ENCODE measurements at regions not wholly inside any gene's neighbourhood (a gene's known extent, or its start where the extent isn't known, plus 50 kb on each side); places are given as distances from the start of the nearest gene placed in this dataset.
"Not testable (repeated sequence)": the region's sequence is repeated elsewhere in the genome, so short reads cannot be mapped to it uniquely, and the experiment has no call there.

DNA sequence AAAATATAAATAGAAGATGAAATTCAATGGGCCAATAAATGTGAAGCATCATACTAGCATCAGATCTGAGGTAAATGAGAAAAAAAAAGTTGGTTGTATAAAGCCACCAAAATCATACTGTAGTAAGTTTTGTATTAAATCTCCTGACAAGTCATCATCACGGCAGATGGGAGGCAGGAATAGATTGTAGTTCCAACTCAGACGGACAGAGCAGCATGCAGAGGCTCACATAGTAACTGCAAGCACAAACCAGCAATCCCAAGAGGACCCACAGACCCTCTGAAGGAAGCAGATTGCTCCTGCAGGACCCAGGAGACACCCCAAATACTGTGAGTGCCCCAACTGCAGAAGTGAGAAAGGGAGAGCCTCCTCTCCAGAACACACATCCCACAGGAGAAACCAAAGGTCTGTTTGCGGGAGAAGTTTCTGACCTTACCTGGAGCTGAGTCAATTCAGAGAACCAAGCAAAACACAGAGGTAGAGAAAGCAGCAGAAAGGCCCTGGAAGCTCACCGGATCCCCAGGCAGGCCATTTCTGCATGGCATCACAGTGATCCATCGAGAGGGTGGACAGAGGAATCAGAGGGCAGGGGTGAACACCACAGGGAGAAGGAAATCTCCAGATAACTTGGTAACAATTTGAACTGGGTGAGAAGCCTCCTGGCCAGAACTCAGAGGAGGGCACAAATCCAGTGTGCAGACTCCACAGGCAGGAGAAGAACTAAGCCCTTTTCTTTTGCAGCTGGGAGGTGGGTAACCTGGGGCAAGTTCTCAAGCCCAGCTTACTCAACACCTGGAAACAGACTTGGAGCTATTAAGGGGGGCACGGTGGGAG, 141.6 kb upstream of the ARHGEF26 start:
- no peaks in the 10 kb centered on the region for H3K4me1 Mint-ChIP-seq
- peaks cover 0 to 3% (median 0%) of the 10 kb centered on the region in 6 donors for H3K9me3 Mint-ChIP-seq
- no peak for DNase-seq
- no peaks in the 10 kb centered on the region for H3K36me3 Mint-ChIP-seq
- H3K4me3 Mint-ChIP-seq, result no peak overlapping the region
- H3K27ac Mint-ChIP-seq, result no peak overlapping the region
- peaks cover 0 to 3% (median 2%) of the 10 kb centered on the region in 3 donors for H3K27me3 Mint-ChIP-seq (ENCODE audit: low read depth in 3 of 3)

GRCh38 chr3:153980252-153980590, 141.0 kb upstream of the ARHGEF26 start:
- Mint-ChIP-seq H3K4me1 (no peaks in the 10 kb centered on the region), H3K9me3 (peaks cover 0 to 3% (median 0%) of the 10 kb centered on the region in 6 donors), H3K4me3 (no peak overlapping the region), H3K27me3 (ENCODE audit: low read depth in 3 of 3) (peaks cover 0 to 3% (median 2%) of the 10 kb centered on the region in 3 donors), H3K27ac (no peak overlapping the region), H3K36me3 (no peaks in the 10 kb centered on the region)
- no peak for DNase-seq

GRCh38 chr3:153997364-153997763, 123.8 kb upstream of the ARHGEF26 start:
- H3K4me1 Mint-ChIP-seq; H3K9me3 Mint-ChIP-seq; H3K27me3 Mint-ChIP-seq (ENCODE audit: low read depth in 3 of 3); H3K4me3 Mint-ChIP-seq; H3K27ac Mint-ChIP-seq; H3K36me3 Mint-ChIP-seq; DNase-seq: not testable (repeated sequence)

DNA sequence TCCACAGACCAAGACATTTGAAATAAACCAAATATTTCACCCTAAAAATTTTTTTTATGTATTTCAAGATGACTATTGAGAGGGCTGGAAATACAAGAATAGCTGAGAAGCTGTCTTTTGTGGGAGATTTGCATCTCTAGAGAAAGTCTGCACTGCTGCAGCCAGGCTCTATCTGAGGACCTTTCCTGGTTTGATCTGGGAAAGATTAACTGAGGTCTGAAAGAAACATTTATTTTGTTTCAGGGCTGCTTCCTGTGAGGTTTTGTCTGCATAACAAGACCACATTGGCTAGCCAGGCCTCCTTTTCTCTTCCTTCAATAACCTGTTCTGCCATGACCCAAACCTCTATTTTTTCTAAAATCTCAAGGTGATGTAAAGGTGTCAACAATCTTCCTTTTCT, 117.5 kb upstream of the ARHGEF26 start:
- Mint-ChIP-seq H3K9me3 (peaks cover 0 to 4% (median under 1%) of the 10 kb centered on the region in 6 donors), H3K27ac (no peak overlapping the region), H3K4me1 (no peaks in the 10 kb centered on the region), H3K4me3 (no peak overlapping the region), H3K27me3 (ENCODE audit: low read depth in 3 of 3) (peaks cover 0 to 5% (median 1%) of the 10 kb centered on the region in 3 donors), H3K36me3 (no peaks in the 10 kb centered on the region)
- no peak for DNase-seq

DNA sequence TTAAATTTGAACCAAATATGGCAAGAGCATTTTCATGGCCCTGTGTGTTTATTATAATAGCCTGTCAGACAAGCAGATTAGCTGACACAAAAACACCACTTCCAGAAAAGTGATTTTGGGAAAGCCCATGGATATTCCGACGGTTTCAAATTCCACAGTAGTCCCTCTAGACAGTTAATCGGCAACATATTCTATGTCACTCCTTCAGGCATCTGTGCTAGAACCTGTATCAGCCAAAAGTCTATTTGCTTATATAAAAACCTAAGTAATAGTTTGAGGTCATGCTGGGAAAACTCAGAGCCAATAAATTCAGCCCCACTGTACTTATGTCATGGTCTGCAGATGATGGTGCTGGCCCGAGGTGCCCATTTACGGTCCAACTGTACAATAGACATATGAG, 110.2 kb upstream of the ARHGEF26 start:
- Mint-ChIP-seq H3K36me3 (no peaks in the 10 kb centered on the region), H3K9me3 (peaks cover 0 to 4% (median 0%) of the 10 kb centered on the region in 6 donors), H3K27ac (no peak overlapping the region), H3K27me3 (ENCODE audit: low read depth in 3 of 3) (peaks cover 0 to 1% (median 0%) of the 10 kb centered on the region in 3 donors), H3K4me1 (no peaks in the 10 kb centered on the region), H3K4me3 (no peak overlapping the region)
- DNase-seq, result no peak

DNA sequence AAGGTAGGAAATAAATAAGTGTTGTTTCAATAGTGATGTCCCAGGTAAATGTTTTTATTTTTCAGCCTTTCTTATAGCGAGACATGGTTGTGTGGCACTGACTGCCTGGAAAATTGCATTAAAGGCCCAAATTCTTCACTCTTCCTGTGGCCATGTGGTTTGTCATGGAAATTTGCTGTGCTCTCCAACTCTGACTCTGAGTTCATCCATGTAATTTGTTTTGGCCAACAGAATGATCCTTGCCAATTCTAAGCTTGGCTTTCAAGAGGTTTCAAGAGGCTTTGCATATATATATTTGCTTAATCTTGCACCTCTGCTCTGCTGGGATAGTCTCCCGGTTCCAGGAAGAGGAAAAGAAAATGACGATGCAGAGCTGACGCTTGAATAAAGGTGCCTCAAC, 107.5 kb upstream of the ARHGEF26 start:
- H3K36me3 Mint-ChIP-seq, result no peaks in the 10 kb centered on the region
- H3K27me3 Mint-ChIP-seq (ENCODE audit: low read depth in 3 of 3), result peaks cover 0 to 5% (median 0%) of the 10 kb centered on the region in 3 donors
- H3K27ac Mint-ChIP-seq, result no peak overlapping the region
- no peak overlapping the region for H3K4me3 Mint-ChIP-seq
- peaks cover 0 to 2% (median 0%) of the 10 kb centered on the region in 6 donors for H3K9me3 Mint-ChIP-seq
- H3K4me1 Mint-ChIP-seq, result no peaks in the 10 kb centered on the region
- DNase-seq, result no peak

- Mint-ChIP-seq H3K36me3 (no peaks in the 10 kb centered on the region), H3K4me3 (no peak overlapping the region), H3K27ac (no peak overlapping the region), H3K9me3 (peaks cover 0 to 2% (median 0%) of the 10 kb centered on the region in 6 donors), H3K4me1 (no peaks in the 10 kb centered on the region), H3K27me3 (ENCODE audit: low read depth in 3 of 3) (peaks cover 0 to 5% (median 0%) of the 10 kb centered on the region in 3 donors)
- no peak for DNase-seq
Observed at GRCh38 chr3:154015307-154015706, 105.9 kb upstream of the ARHGEF26 start.

DNA sequence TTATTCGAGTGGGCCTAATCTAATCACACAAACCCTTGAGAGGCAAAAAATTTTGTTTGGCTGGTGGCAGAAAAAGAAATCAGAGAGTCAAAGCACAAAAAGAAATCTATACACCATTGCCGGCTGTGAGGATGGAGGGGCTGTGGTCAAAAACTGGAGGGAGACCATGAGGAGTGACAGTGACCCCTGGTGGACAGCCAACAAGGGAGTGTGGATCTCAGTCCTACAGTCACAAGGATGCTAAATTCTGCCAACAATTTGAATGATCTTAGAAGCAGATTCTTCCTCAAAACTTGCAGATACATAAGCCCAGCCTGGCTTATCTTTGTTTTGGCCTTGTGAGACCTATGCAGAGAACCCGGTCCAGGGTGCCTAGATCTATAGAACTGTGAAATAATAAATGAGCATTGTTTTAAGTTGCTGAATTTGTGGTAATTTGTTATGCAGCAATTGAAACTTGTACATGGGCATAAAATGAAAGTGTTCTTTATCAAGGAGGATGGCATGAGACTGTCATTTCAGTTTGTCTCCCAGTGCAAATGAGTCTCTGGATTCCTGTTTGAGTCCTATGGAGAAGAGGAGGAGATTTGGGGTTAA, 103.0 kb upstream of the ARHGEF26 start:
- H3K27me3 Mint-ChIP-seq (ENCODE audit: low read depth in 3 of 3), result peaks cover 0 to 5% (median 0%) of the 10 kb centered on the region in 3 donors
- H3K27ac Mint-ChIP-seq, result no peak overlapping the region
- H3K4me3 Mint-ChIP-seq, result no peak overlapping the region
- no peaks in the 10 kb centered on the region for H3K36me3 Mint-ChIP-seq
- H3K4me1 Mint-ChIP-seq, result no peaks in the 10 kb centered on the region
- H3K9me3 Mint-ChIP-seq, result no peaks in the 10 kb centered on the region
- DNase-seq, result peak in 1 of 3 donors; percentile 22

DNA sequence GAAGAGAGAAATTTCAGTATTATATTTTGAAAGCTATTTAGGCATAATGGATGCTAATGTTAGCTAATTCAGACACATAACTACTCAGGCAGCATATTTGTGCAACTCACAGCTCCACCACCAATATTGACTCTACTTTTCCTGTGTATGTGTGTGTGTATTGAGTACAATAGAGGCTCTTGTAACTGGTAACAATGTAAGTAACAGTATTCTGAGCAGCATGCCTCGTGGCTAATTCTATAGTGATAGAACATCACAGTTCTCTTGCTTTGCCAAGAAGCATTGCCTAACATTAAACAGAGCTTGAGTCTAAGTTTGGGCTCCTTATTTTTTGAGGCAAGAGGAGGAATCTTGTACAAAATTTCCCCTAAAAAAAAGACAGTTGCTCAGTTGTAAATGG, 98.6 kb upstream of the ARHGEF26 start:
- DNase-seq, result no peak

DNA sequence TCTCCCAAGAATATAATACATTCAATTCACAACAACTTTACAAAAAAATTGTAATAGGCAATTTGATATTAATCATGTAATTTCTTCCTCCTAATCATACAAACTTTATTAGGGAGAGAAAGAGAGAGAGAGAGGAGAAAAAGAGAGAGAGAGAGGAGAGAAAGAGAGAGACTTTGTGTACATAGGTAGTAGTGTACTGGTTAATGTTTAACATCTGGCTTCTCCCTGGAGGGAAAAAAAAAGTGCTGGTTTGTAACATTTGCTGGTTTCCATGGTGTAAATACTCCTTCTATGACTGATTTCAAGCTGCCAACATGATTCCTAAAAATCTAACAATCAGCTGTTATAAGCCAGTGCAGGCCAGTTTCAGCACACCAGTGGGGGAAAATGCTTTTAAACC, 98.0 kb upstream of the ARHGEF26 start:
- no peaks in the 10 kb centered on the region for H3K9me3 Mint-ChIP-seq
- no peaks in the 10 kb centered on the region for H3K4me1 Mint-ChIP-seq
- no peak for DNase-seq
- peaks cover 0 to 10% (median 0%) of the 10 kb centered on the region in 3 donors for H3K27me3 Mint-ChIP-seq (ENCODE audit: low read depth in 3 of 3)
- no peak overlapping the region for H3K4me3 Mint-ChIP-seq
- no peaks in the 10 kb centered on the region for H3K36me3 Mint-ChIP-seq
- H3K27ac Mint-ChIP-seq, result no peak overlapping the region

More for the DNA sequence above, 98.6 kb upstream of the ARHGEF26 start:
- Mint-ChIP-seq H3K27me3 (ENCODE audit: low read depth in 3 of 3) (peaks cover 0 to 10% (median 0%) of the 10 kb centered on the region in 3 donors), H3K27ac (no peak overlapping the region), H3K4me1 (no peaks in the 10 kb centered on the region), H3K36me3 (no peaks in the 10 kb centered on the region), H3K9me3 (no peaks in the 10 kb centered on the region), H3K4me3 (no peak overlapping the region)

- DNase-seq, result no peak
- Mint-ChIP-seq H3K27ac (no peak overlapping the region), H3K27me3 (ENCODE audit: low read depth in 3 of 3) (peaks cover 0 to 7% (median 0%) of the 10 kb centered on the region in 3 donors), H3K36me3 (no peaks in the 10 kb centered on the region), H3K9me3 (no peaks in the 10 kb centered on the region), H3K4me3 (no peak overlapping the region), H3K4me1 (no peaks in the 10 kb centered on the region)
Observed at GRCh38 chr3:154025007-154025406, 96.2 kb upstream of the ARHGEF26 start.

- no peaks in the 10 kb centered on the region for H3K4me1 Mint-ChIP-seq
- H3K4me3 Mint-ChIP-seq, result no peak overlapping the region
- H3K9me3 Mint-ChIP-seq, result no peaks in the 10 kb centered on the region
- H3K27me3 Mint-ChIP-seq (ENCODE audit: low read depth in 3 of 3), result peaks cover 0 to 9% (median 4%) of the 10 kb centered on the region in 3 donors
- DNase-seq, result no peak
- no peaks in the 10 kb centered on the region for H3K36me3 Mint-ChIP-seq
- H3K27ac Mint-ChIP-seq, result no peak overlapping the region
Observed at GRCh38 chr3:154029926-154030325, 91.3 kb upstream of the ARHGEF26 start.

- no peak overlapping the region for H3K27ac Mint-ChIP-seq
- no peaks in the 10 kb centered on the region for H3K4me1 Mint-ChIP-seq
- no peak for DNase-seq
- H3K27me3 Mint-ChIP-seq (ENCODE audit: low read depth in 3 of 3), result peaks cover 2 to 4% (median 3%) of the 10 kb centered on the region in 3 donors
- no peak overlapping the region for H3K4me3 Mint-ChIP-seq
- H3K9me3 Mint-ChIP-seq, result peaks cover 0 to 7% (median 0%) of the 10 kb centered on the region in 6 donors
- peaks cover 0 to 3% (median 0%) of the 10 kb centered on the region in 3 donors for H3K36me3 Mint-ChIP-seq
Observed at GRCh38 chr3:154034797-154035330, 86.3 kb upstream of the ARHGEF26 start.

GRCh38 chr3:154040283-154040682, 80.9 kb upstream of the ARHGEF26 start:
- H3K27me3 Mint-ChIP-seq (ENCODE audit: low read depth in 3 of 3), result peaks cover 3 to 4% (median 3%) of the 10 kb centered on the region in 3 donors
- no peaks in the 10 kb centered on the region for H3K4me1 Mint-ChIP-seq
- peaks cover 0 to 7% (median 0%) of the 10 kb centered on the region in 6 donors for H3K9me3 Mint-ChIP-seq
- DNase-seq, result no peak
- no peak overlapping the region for H3K27ac Mint-ChIP-seq
- H3K4me3 Mint-ChIP-seq, result no peak overlapping the region
- peaks cover 0 to 3% (median 0%) of the 10 kb centered on the region in 3 donors for H3K36me3 Mint-ChIP-seq

All from immature natural killer cell (primary cell).